ENCODE measurements at regions not wholly inside any gene's neighbourhood (a gene's known extent, or its start where the extent isn't known, plus 50 kb on each side); places are given as distances from the start of the nearest gene placed in this dataset.
A peak's percentile ranks its signal among the peaks of the same experiment; 100 is the strongest.

GRCh38 chr11:23078289-23078971, 218.2 kb upstream of the CCDC179 start:
- TF ChIP-seq SNAI2 (CRISPR knock-in tag; IDR thresholded peaks at IDR 0.05) (no peak), ZNF8 (CRISPR knock-in tag; IDR thresholded peaks at IDR 0.05) (no peak), GLIS3 (CRISPR knock-in tag; IDR thresholded peaks at IDR 0.05) (no peak), ISL1 (CRISPR knock-in tag; IDR thresholded peaks at IDR 0.05) (no peak), CSDC2 (CRISPR knock-in tag; IDR thresholded peaks at IDR 0.05) (no peak), PPARA (CRISPR knock-in tag; IDR thresholded peaks at IDR 0.05; ENCODE audit: borderline replicate concordance) (no peak), ZC3H10 (CRISPR knock-in tag; IDR thresholded peaks at IDR 0.05) (no peak), BACH2 (CRISPR knock-in tag; IDR thresholded peaks at IDR 0.05; ENCODE audit: borderline replicate concordance) (no peak), PATZ1 (CRISPR knock-in tag; IDR thresholded peaks at IDR 0.05; ENCODE audit: borderline replicate concordance) (no peak), ZFP30 (CRISPR knock-in tag; IDR thresholded peaks at IDR 0.05) (no peak), RARB (CRISPR knock-in tag; IDR thresholded peaks at IDR 0.05) (no peak), TOX (CRISPR knock-in tag; IDR thresholded peaks at IDR 0.05; ENCODE audit: borderline replicate concordance) (no peak), ZFP3 (CRISPR knock-in tag; IDR thresholded peaks at IDR 0.05) (no peak), CSRNP3 (CRISPR knock-in tag; IDR thresholded peaks at IDR 0.05) (no peak), ARNTL (CRISPR knock-in tag; IDR thresholded peaks at IDR 0.05; ENCODE audit: borderline replicate concordance, low read depth) (no peak)
- ATAC-seq: peak; percentile 85

GRCh38 chr11:23079382-23079813, 219.1 kb upstream of the CCDC179 start:
- TF ChIP-seq CREB5 (CRISPR knock-in tag; IDR thresholded peaks at IDR 0.05; ENCODE audit: low read depth) (no peak), PPARA (CRISPR knock-in tag; IDR thresholded peaks at IDR 0.05; ENCODE audit: borderline replicate concordance) (no peak), TSHZ2 (CRISPR knock-in tag; IDR thresholded peaks at IDR 0.05) (no peak), ARNTL (CRISPR knock-in tag; IDR thresholded peaks at IDR 0.05; ENCODE audit: borderline replicate concordance, low read depth) (no peak), TCF4 (CRISPR knock-in tag; IDR thresholded peaks at IDR 0.05; ENCODE audit: borderline replicate concordance) (no peak), POU6F1 (CRISPR knock-in tag; IDR thresholded peaks at IDR 0.05; ENCODE audit: borderline replicate concordance, low read depth) (no peak), ZNF8 (CRISPR knock-in tag; IDR thresholded peaks at IDR 0.05) (no peak), RARB (CRISPR knock-in tag; IDR thresholded peaks at IDR 0.05) (no peak), CSDC2 (CRISPR knock-in tag; IDR thresholded peaks at IDR 0.05) (no peak), ZFP30 (CRISPR knock-in tag; IDR thresholded peaks at IDR 0.05) (no peak), TOX (CRISPR knock-in tag; IDR thresholded peaks at IDR 0.05; ENCODE audit: borderline replicate concordance) (no peak), PATZ1 (CRISPR knock-in tag; IDR thresholded peaks at IDR 0.05; ENCODE audit: borderline replicate concordance) (no peak), ISL1 (CRISPR knock-in tag; IDR thresholded peaks at IDR 0.05) (no peak), ZNF565 (CRISPR knock-in tag; conservative IDR thresholded peaks at IDR 0.05; ENCODE audit: low read depth) (no peak), ESRRG (CRISPR knock-in tag; IDR thresholded peaks at IDR 0.05) (no peak)
- ATAC-seq: peak; percentile 85
